ENCODE measurements at regions not wholly inside any gene's neighbourhood (a gene's known extent, or its start where the extent isn't known, plus 50 kb on each side); places are given as distances from the start of the nearest gene placed in this dataset.
"Not testable (repeated sequence)": the region's sequence is repeated elsewhere in the genome, so short reads cannot be mapped to it uniquely, and the experiment has no call there.

- ChIA-PET POLR2A (no interaction called here), CTCF (no interaction called here)
- no peak for DNase-seq (ENCODE audit: extremely low spot score)
Measured at GRCh38 chr12:87405918-87406317, 623.3 kb downstream of the C12orf50 start.

GRCh38 chr12:87394168-87394567, 635.0 kb downstream of the C12orf50 start:
- CTCF ChIA-PET; DNase-seq (ENCODE audit: extremely low spot score); POLR2A ChIA-PET: not testable (repeated sequence)

More at GRCh38 chr12:87405918-87406317, 623.3 kb downstream of the C12orf50 start:
- TF ChIP-seq FOXM1 (IDR thresholded peaks at IDR 0.05; ENCODE audit: borderline replicate concordance) = no peak
- no peak for TF ChIP-seq L3MBTL2 (conservative IDR thresholded peaks at IDR 0.05)

- no peak for DNase-seq (ENCODE audit: extremely low spot score)
- ChIA-PET CTCF (no interaction called here), POLR2A (no interaction called here)
- TF ChIP-seq HDGF (IDR thresholded peaks at IDR 0.05; ENCODE audit: borderline replicate concordance) = no peak
- TF ChIP-seq SUZ12 (IDR thresholded peaks at IDR 0.05) = no peak
- TF ChIP-seq LEF1 (IDR thresholded peaks at IDR 0.05; ENCODE audit: borderline replicate concordance) = no peak
- TF ChIP-seq SP1 (IDR thresholded peaks at IDR 0.05) = no peak
- no peak for TF ChIP-seq NFRKB (IDR thresholded peaks at IDR 0.05)
- no peak for TF ChIP-seq CTBP1 (IDR thresholded peaks at IDR 0.05; ENCODE audit: borderline replicate concordance)
- TF ChIP-seq ZNF384 (IDR thresholded peaks at IDR 0.05) = no peak
- no peak for TF ChIP-seq ARNT (IDR thresholded peaks at IDR 0.05)
- TF ChIP-seq FOXK2 (IDR thresholded peaks at IDR 0.05) = no peak
- TF ChIP-seq PKNOX1 (IDR thresholded peaks at IDR 0.05) = no peak
- no peak for TF ChIP-seq TARDBP (IDR thresholded peaks at IDR 0.05)
- TF ChIP-seq BHLHE40 (IDR thresholded peaks at IDR 0.05; ENCODE audit: borderline replicate concordance) = no peak
- no peak for TF ChIP-seq L3MBTL2 (conservative IDR thresholded peaks at IDR 0.05)
- no peak for TF ChIP-seq FOXA1 (IDR thresholded peaks at IDR 0.05)
- TF ChIP-seq ELF4 (IDR thresholded peaks at IDR 0.05) = no peak
- no peak for TF ChIP-seq FOXM1 (IDR thresholded peaks at IDR 0.05; ENCODE audit: borderline replicate concordance)
Measured at GRCh38 chr12:87388376-87388775, 640.8 kb downstream of the C12orf50 start.

GRCh38 chr12:87385322-87385721, 643.9 kb downstream of the C12orf50 start:
- TF ChIP-seq NFRKB (IDR thresholded peaks at IDR 0.05) (no peak), LEF1 (IDR thresholded peaks at IDR 0.05; ENCODE audit: borderline replicate concordance) (no peak), HDGF (IDR thresholded peaks at IDR 0.05; ENCODE audit: borderline replicate concordance) (no peak), FOXM1 (IDR thresholded peaks at IDR 0.05; ENCODE audit: borderline replicate concordance) (no peak), BHLHE40 (IDR thresholded peaks at IDR 0.05; ENCODE audit: borderline replicate concordance) (no peak), SUZ12 (IDR thresholded peaks at IDR 0.05) (no peak), FOXK2 (IDR thresholded peaks at IDR 0.05) (no peak), SP1 (IDR thresholded peaks at IDR 0.05) (no peak), PKNOX1 (IDR thresholded peaks at IDR 0.05) (no peak), TARDBP (IDR thresholded peaks at IDR 0.05) (no peak), ZNF384 (IDR thresholded peaks at IDR 0.05) (no peak), ARNT (IDR thresholded peaks at IDR 0.05) (no peak), FOXA1 (IDR thresholded peaks at IDR 0.05) (no peak), CTBP1 (IDR thresholded peaks at IDR 0.05; ENCODE audit: borderline replicate concordance) (no peak)
- no peak for DNase-seq (ENCODE audit: extremely low spot score)
- ChIA-PET POLR2A (no interaction called here), CTCF (no interaction called here)

- ChIA-PET POLR2A (no interaction called here), CTCF (no interaction called here)
- TF ChIP-seq TARDBP (IDR thresholded peaks at IDR 0.05) (no peak), ELF4 (IDR thresholded peaks at IDR 0.05) (no peak), FOXA1 (IDR thresholded peaks at IDR 0.05) (no peak), HDGF (IDR thresholded peaks at IDR 0.05; ENCODE audit: borderline replicate concordance) (no peak), ARNT (IDR thresholded peaks at IDR 0.05) (no peak), CTBP1 (IDR thresholded peaks at IDR 0.05; ENCODE audit: borderline replicate concordance) (no peak), ZNF384 (IDR thresholded peaks at IDR 0.05) (no peak), SUZ12 (IDR thresholded peaks at IDR 0.05) (no peak), L3MBTL2 (conservative IDR thresholded peaks at IDR 0.05) (no peak), BHLHE40 (IDR thresholded peaks at IDR 0.05; ENCODE audit: borderline replicate concordance) (no peak), FOXM1 (IDR thresholded peaks at IDR 0.05; ENCODE audit: borderline replicate concordance) (no peak), LEF1 (IDR thresholded peaks at IDR 0.05; ENCODE audit: borderline replicate concordance) (no peak), SP1 (IDR thresholded peaks at IDR 0.05) (no peak)
- no peak for DNase-seq (ENCODE audit: extremely low spot score)
Measured at GRCh38 chr12:87384226-87384625, 645.0 kb downstream of the C12orf50 start.

- no peak for TF ChIP-seq BHLHE40 (IDR thresholded peaks at IDR 0.05; ENCODE audit: borderline replicate concordance)
- TF ChIP-seq ELF4 (IDR thresholded peaks at IDR 0.05) = no peak
- TF ChIP-seq SUZ12 (IDR thresholded peaks at IDR 0.05) = no peak
- TF ChIP-seq FOXA1 (IDR thresholded peaks at IDR 0.05) = no peak
- TF ChIP-seq HDGF (IDR thresholded peaks at IDR 0.05; ENCODE audit: borderline replicate concordance) = no peak
- no peak for TF ChIP-seq FOXM1 (IDR thresholded peaks at IDR 0.05; ENCODE audit: borderline replicate concordance)
- TF ChIP-seq FOXK2 (IDR thresholded peaks at IDR 0.05) = no peak
- no peak for TF ChIP-seq SP1 (IDR thresholded peaks at IDR 0.05)
- no peak for TF ChIP-seq L3MBTL2 (conservative IDR thresholded peaks at IDR 0.05)
- TF ChIP-seq NFRKB (IDR thresholded peaks at IDR 0.05) = no peak
- no peak for TF ChIP-seq PKNOX1 (IDR thresholded peaks at IDR 0.05)
- TF ChIP-seq LEF1 (IDR thresholded peaks at IDR 0.05; ENCODE audit: borderline replicate concordance) = no peak
- TF ChIP-seq ZNF384 (IDR thresholded peaks at IDR 0.05) = no peak
- TF ChIP-seq TARDBP (IDR thresholded peaks at IDR 0.05) = no peak
- no peak for TF ChIP-seq ARNT (IDR thresholded peaks at IDR 0.05)
- ChIA-PET POLR2A (no interaction called here), CTCF (no interaction called here)
- peak; percentile 4 for DNase-seq (ENCODE audit: extremely low spot score)
Measured at GRCh38 chr12:87383680-87384079, 645.5 kb downstream of the C12orf50 start.

Measured in HEK293T (cell line).